ENCODE measurements at regions not wholly inside any gene's neighbourhood (a gene's known extent, or its start where the extent isn't known, plus 50 kb on each side); places are given as distances from the start of the nearest gene placed in this dataset.

GRCh38 chr13:73516731-73517130 lies 457.9 kb downstream of the KLF5 start:
- Histone ChIP-seq H3K4me1 (ENCODE audit: low read depth, poor library complexity, severe bottlenecking) (no peaks in the 10 kb centered on the region), H3K79me2 (ENCODE audit: insufficient read depth, low read depth) (no peaks in the 10 kb centered on the region), H2AFZ (ENCODE audit: low read depth) (no peak overlapping the region), H3K4me3 (IDR thresholded peaks at IDR 0.05; ENCODE audit: insufficient read depth, low read depth, low read length) (no peak overlapping the region), H3K36me3 (ENCODE audit: insufficient read depth) (no peaks in the 10 kb centered on the region), H3K4me2 (no peak overlapping the region), H3K27ac (no peak overlapping the region), H3K27me3 (ENCODE audit: insufficient read depth, low read depth) (no peaks in the 10 kb centered on the region), H3K9ac (no peak overlapping the region), H4K20me1 (ENCODE audit: insufficient read depth) (no peaks in the 10 kb centered on the region)
- no peak for TF ChIP-seq CTCF (conservative IDR thresholded peaks at IDR 0.05; ENCODE audit: low read depth, low read length)

- H3K79me2 ChIP-seq (ENCODE audit: insufficient read depth, low read depth), result no peaks in the 10 kb centered on the region
- H3K36me3 ChIP-seq (ENCODE audit: insufficient read depth), result no peaks in the 10 kb centered on the region
- H2AFZ ChIP-seq (ENCODE audit: low read depth), result no peak overlapping the region
- no peaks in the 10 kb centered on the region for H4K20me1 ChIP-seq (ENCODE audit: insufficient read depth)
- no peak overlapping the region for H3K27ac ChIP-seq
- no peak overlapping the region for H3K9ac ChIP-seq
- no peaks in the 10 kb centered on the region for H3K4me1 ChIP-seq (ENCODE audit: low read depth, poor library complexity, severe bottlenecking)
- no peak overlapping the region for H3K4me2 ChIP-seq
- no peaks in the 10 kb centered on the region for H3K27me3 ChIP-seq (ENCODE audit: insufficient read depth, low read depth)
- no peak overlapping the region for H3K4me3 ChIP-seq (IDR thresholded peaks at IDR 0.05; ENCODE audit: insufficient read depth, low read depth, low read length)
- no peak for TF ChIP-seq CTCF (conservative IDR thresholded peaks at IDR 0.05; ENCODE audit: low read depth, low read length)
Measured at GRCh38 chr13:73514208-73514607, 455.4 kb downstream of the KLF5 start.

GRCh38 chr13:73513751-73514150 lies 454.9 kb downstream of the KLF5 start:
- no peak for TF ChIP-seq CTCF (conservative IDR thresholded peaks at IDR 0.05; ENCODE audit: low read depth, low read length)
- Histone ChIP-seq H3K9ac (no peak overlapping the region), H3K36me3 (ENCODE audit: insufficient read depth) (no peaks in the 10 kb centered on the region), H3K79me2 (ENCODE audit: insufficient read depth, low read depth) (no peaks in the 10 kb centered on the region), H3K27ac (no peak overlapping the region), H2AFZ (ENCODE audit: low read depth) (no peak overlapping the region), H3K27me3 (ENCODE audit: insufficient read depth, low read depth) (no peaks in the 10 kb centered on the region), H3K4me2 (no peak overlapping the region), H4K20me1 (ENCODE audit: insufficient read depth) (no peaks in the 10 kb centered on the region), H3K4me3 (IDR thresholded peaks at IDR 0.05; ENCODE audit: insufficient read depth, low read depth, low read length) (no peak overlapping the region), H3K4me1 (ENCODE audit: low read depth, poor library complexity, severe bottlenecking) (no peaks in the 10 kb centered on the region)

GRCh38 chr13:73508841-73509240 lies 450.0 kb downstream of the KLF5 start:
- Histone ChIP-seq H3K27ac (no peak overlapping the region), H2AFZ (ENCODE audit: low read depth) (no peak overlapping the region), H3K27me3 (ENCODE audit: insufficient read depth, low read depth) (no peaks in the 10 kb centered on the region), H3K4me3 (IDR thresholded peaks at IDR 0.05; ENCODE audit: insufficient read depth, low read depth, low read length) (no peak overlapping the region), H3K36me3 (ENCODE audit: insufficient read depth) (no peaks in the 10 kb centered on the region), H4K20me1 (ENCODE audit: insufficient read depth) (no peaks in the 10 kb centered on the region), H3K4me2 (no peak overlapping the region), H3K4me1 (ENCODE audit: low read depth, poor library complexity, severe bottlenecking) (no peaks in the 10 kb centered on the region), H3K79me2 (ENCODE audit: insufficient read depth, low read depth) (no peaks in the 10 kb centered on the region), H3K9ac (no peak overlapping the region)
- TF ChIP-seq CTCF (conservative IDR thresholded peaks at IDR 0.05; ENCODE audit: low read depth, low read length), result no peak
